HEK293 (cell line): ENCODE measurements at regions not wholly inside any gene's neighbourhood (a gene's known extent, or its start where the extent isn't known, plus 50 kb on each side); places are given as distances from the start of the nearest gene placed in this dataset.

Experiments
- CTCF ChIP-seq: fragments of 450-650 bp; formaldehyde crosslinking; IDR thresholded peaks from 2 replicates; pipeline ENCODE4 v1.5.1; 2016; ENCODE audit warnings: missing biosample characterization, missing genetic modification characterization
- YY2 ChIP-seq: fragments of 450-650 bp; formaldehyde crosslinking; IDR thresholded peaks from 2 replicates; pipeline ENCODE4 v1.5.1; 2016; ENCODE audit warnings: missing biosample characterization, missing genetic modification characterization
- ZBTB10 ChIP-seq: fragments of 450-650 bp; formaldehyde crosslinking; IDR thresholded peaks from 2 replicates; pipeline ENCODE4 v1.5.1; 2016; ENCODE audit warnings: missing biosample characterization, missing genetic modification characterization
- ZNF140 ChIP-seq: fragments of 450-650 bp; formaldehyde crosslinking; IDR thresholded peaks from 2 replicates; pipeline ENCODE4 v1.5.1; 2016; ENCODE audit warnings: missing biosample characterization, missing genetic modification characterization
- ZNF426 ChIP-seq: fragments of 450-650 bp; formaldehyde crosslinking; IDR thresholded peaks from 2 replicates; pipeline ENCODE4 v1.5.1; 2017; ENCODE audit warnings: missing biosample characterization, missing genetic modification characterization, mild to moderate bottlenecking, inconsistent platforms, moderate library complexity
- ZNF776 ChIP-seq: fragments of 450-650 bp; formaldehyde crosslinking; IDR thresholded peaks from 2 replicates; pipeline ENCODE4 v1.5.0; 2017; ENCODE audit warnings: missing biosample characterization, missing genetic modification characterization, borderline replicate concordance

- TF ChIP-seq ZNF776 (tag by site-specific recombination) (no peak), ZNF140 (tag by site-specific recombination) (no peak), CTCF (tag by site-specific recombination) (no peak), ZNF426 (no peak), ZBTB10 (no peak), YY2 (tag by site-specific recombination) (no peak)
Measured at GRCh38 chr5:133680830-133681565, 68.7 kb upstream of the FSTL4 start.
